Sigmoid colon (tissue), 6 donors: ENCODE measurements at regions not wholly inside any gene's neighbourhood (a gene's known extent, or its start where the extent isn't known, plus 50 kb on each side); places are given as distances from the start of the nearest gene placed in this dataset.

Source experiments
- DNase-seq: peaks from one replicate; pipeline ENCODE4 v3.0.0-alpha.2; 2019
- H3K27ac ChIP-seq, 4 donors: fragments of 200-600 bp; sonication (generic); one replicate each; pipeline ENCODE4 v1.5.1; 2016 to 2019; ENCODE audit warnings: mild to moderate bottlenecking in 1 of 4
- H3K27me3 ChIP-seq, 3 donors: fragments of 200-600 bp; sonication (generic); one replicate each; pipeline ENCODE4 v1.5.1; 2019; ENCODE audit warnings: mild to moderate bottlenecking in 1 of 3
- H3K36me3 ChIP-seq, 4 donors: fragments of 200-600 bp; sonication (generic); one replicate each; pipeline ENCODE4 v1.5.1; 2016 to 2019
- H3K4me1 ChIP-seq, 4 donors: fragments of 200-600 bp; sonication (generic); one replicate each; pipeline ENCODE4 v1.5.1; 2017 to 2019
- H3K4me3 ChIP-seq, 4 donors: fragments of 200-600 bp; sonication (generic); one replicate each; pipeline ENCODE4 v1.5.1; 2017 to 2019; ENCODE audit warnings: mild to moderate bottlenecking in 2 of 4, moderate library complexity in 1 of 4
- H3K9me3 ChIP-seq, 4 donors: fragments of 200-600 bp in 3 of 4; sonication (generic) in 3 of 4; one replicate each; pipeline versions ENCODE4 v1.5.1 to v1.6.1; 2013 to 2019
- EP300 ChIP-seq, 4 donors: sonication (generic); formaldehyde crosslinking; IDR thresholded peaks; one replicate each; pipeline ENCODE4 v1.6.1; 2017; ENCODE audit warnings: antibody characterized with exemption in 4 of 4
- POLR2A ChIP-seq, 2 donors: fragments of 450-650 bp; IDR thresholded peaks; one replicate each; pipeline ENCODE4 v1.6.1; 2016; ENCODE audit warnings: antibody characterized with exemption in 2 of 2, mild to moderate bottlenecking in 2 of 2, moderate library complexity in 2 of 2
- POLR2AphosphoS5 ChIP-seq, 4 donors: sonication (generic); formaldehyde crosslinking; IDR thresholded peaks; one replicate each; pipeline ENCODE4 v1.6.1; 2017; ENCODE audit warnings: antibody characterized with exemption in 4 of 4
- WGBS, 2 donors: extraction: QIAGEN DNeasy Blood & Tissue Kit; methylation state at CpG; one replicate each; pipeline ENCODE4 v1.1.7; 2013; 5-methylcytosine and 5-hydroxymethylcytosine counted together
- intact Hi-C: fragments of 100-400 bp; cut with DNase I; formaldehyde crosslinking; loops from one replicate; pipeline ENCODE4 v1.15.1; 2023
- TF ChIP-seq, protein P1 (sequence below), 4 experiments: fragments of 450-650 bp in 3 of 4; fragments of 200-600 bp in 1 of 4; IDR thresholded peaks; one replicate each; pipeline ENCODE4 v1.5.1; 2016 to 2019; ENCODE audit warnings: antibody characterized with exemption in 4 of 4, mild to moderate bottlenecking in 3 of 4, moderate library complexity in 2 of 4
- donor health status: healthy with polysubstance abuse.
- donor health status: healthy.

DNA sequence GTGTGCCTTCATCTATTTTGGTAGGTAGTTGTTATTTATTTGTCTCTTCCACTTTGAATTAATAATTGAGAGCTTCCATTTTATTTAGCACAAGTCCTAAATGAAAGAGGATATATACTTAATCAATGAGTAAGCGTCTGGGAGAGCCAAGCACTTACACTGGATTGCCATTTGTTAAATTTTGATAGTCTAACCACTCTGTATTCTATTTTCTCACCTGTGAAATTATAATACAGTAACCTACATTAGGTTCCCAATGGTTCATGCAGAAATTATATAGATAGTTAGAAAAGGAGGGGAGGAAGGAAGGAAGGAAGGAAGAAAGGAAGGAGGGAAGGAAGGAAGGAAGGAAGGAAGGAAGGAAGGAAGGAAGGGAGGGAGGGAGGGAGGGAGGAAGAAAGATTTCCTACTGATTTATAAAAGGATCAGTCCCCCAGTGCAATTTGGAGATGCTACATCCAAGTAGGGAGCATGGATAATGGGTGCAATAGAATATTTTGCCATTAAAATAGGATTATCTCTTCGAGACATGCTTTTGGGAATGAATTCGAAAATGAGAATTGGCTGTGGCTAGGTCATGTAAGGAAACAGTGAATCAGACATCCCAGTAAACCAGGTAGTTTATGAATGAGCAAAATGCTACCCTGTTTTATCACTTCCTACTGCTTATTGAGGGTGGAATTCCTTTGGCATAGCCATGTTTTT, 239.8 kb downstream of the PCDH7 start:
- Histone ChIP-seq H3K4me3 (no peak overlapping the region), H3K27ac (no peak overlapping the region), H3K36me3 (no peaks in the 10 kb centered on the region), H3K27me3 (no peaks in the 10 kb centered on the region), H3K4me1 (no peaks in the 10 kb centered on the region), H3K9me3 (no peaks in the 10 kb centered on the region)
- TF ChIP-seq POLR2A (IDR thresholded peaks at IDR 0.05) (no peak), EP300 (IDR thresholded peaks at IDR 0.05) (no peak), POLR2AphosphoS5 (IDR thresholded peaks at IDR 0.05) (no peak)
- TF ChIP-seq, protein P1, sequence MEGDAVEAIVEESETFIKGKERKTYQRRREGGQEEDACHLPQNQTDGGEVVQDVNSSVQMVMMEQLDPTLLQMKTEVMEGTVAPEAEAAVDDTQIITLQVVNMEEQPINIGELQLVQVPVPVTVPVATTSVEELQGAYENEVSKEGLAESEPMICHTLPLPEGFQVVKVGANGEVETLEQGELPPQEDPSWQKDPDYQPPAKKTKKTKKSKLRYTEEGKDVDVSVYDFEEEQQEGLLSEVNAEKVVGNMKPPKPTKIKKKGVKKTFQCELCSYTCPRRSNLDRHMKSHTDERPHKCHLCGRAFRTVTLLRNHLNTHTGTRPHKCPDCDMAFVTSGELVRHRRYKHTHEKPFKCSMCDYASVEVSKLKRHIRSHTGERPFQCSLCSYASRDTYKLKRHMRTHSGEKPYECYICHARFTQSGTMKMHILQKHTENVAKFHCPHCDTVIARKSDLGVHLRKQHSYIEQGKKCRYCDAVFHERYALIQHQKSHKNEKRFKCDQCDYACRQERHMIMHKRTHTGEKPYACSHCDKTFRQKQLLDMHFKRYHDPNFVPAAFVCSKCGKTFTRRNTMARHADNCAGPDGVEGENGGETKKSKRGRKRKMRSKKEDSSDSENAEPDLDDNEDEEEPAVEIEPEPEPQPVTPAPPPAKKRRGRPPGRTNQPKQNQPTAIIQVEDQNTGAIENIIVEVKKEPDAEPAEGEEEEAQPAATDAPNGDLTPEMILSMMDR (IDR thresholded peaks at IDR 0.05), result no peak
- intact Hi-C loops, result no loop called here
- WGBS, 2 donors, result 84 to 94% methylated on average over 3 of the region's 3 CpGs
- no peak for DNase-seq

DNA sequence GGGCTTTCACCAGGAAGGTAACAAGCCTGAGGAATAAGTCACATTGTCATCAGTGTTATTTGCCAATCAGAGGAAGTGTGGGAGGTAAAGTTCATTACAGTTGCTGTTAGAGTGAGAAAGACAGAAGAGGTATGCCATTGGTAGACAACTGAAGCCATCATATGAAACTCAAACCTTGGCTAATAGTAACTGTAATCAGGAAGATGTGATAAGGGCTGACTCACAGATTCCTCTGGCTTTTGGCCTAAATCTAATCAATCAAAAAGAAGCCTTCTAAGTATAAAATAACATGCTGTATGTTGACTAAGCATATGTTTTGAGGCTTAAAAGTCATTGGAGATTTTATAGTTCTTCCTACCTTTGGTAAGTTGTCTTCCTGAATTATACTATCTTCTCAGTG, 242.8 kb downstream of the PCDH7 start:
- intact Hi-C loops, result no loop called here
- no peaks in the 10 kb centered on the region for H3K36me3 ChIP-seq
- no peaks in the 10 kb centered on the region for H3K9me3 ChIP-seq
- TF ChIP-seq POLR2A (IDR thresholded peaks at IDR 0.05) (no peak), POLR2AphosphoS5 (IDR thresholded peaks at IDR 0.05) (no peak), EP300 (IDR thresholded peaks at IDR 0.05) (no peak)
- TF ChIP-seq, protein P1 (IDR thresholded peaks at IDR 0.05), result no peak
- no peaks in the 10 kb centered on the region for H3K27me3 ChIP-seq
- no peaks in the 10 kb centered on the region for H3K4me1 ChIP-seq
- no peak for DNase-seq
- H3K27ac ChIP-seq, result no peak overlapping the region
- H3K4me3 ChIP-seq, result no peak overlapping the region

DNA sequence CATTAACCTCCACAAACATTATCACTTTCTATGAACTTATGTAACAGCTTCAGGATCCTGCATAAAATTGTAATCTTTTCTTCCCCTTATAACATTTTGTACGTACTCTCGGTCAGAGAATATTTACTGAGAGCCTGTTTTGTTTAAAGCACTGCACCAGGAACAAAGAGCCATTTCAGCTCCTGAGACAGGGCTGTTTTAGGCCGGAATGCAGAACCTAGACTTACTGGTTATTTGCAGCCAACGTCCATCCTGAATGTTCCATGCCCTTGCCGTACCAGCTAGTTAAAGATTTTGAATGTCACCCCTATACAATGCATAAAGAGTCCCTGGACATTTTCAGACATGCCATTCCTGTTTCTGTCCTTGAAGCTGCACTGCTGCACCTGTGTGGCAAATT, 248.8 kb downstream of the PCDH7 start:
- Histone ChIP-seq H3K27ac (no peak overlapping the region), H3K4me3 (no peak overlapping the region), H3K36me3 (no peaks in the 10 kb centered on the region), H3K27me3 (no peaks in the 10 kb centered on the region), H3K9me3 (no peaks in the 10 kb centered on the region), H3K4me1 (peaks cover 0 to 9% (median 0%) of the 10 kb centered on the region in 4 donors)
- 14 to 53% methylated on average over 5 of the region's 5 CpGs for WGBS, 2 donors
- TF ChIP-seq POLR2A (IDR thresholded peaks at IDR 0.05) (no peak), POLR2AphosphoS5 (IDR thresholded peaks at IDR 0.05) (no peak), EP300 (IDR thresholded peaks at IDR 0.05) (no peak)
- TF ChIP-seq, protein P1 (IDR thresholded peaks at IDR 0.05), result no peak
- intact Hi-C loops, result no loop called here
- no peak for DNase-seq

DNA sequence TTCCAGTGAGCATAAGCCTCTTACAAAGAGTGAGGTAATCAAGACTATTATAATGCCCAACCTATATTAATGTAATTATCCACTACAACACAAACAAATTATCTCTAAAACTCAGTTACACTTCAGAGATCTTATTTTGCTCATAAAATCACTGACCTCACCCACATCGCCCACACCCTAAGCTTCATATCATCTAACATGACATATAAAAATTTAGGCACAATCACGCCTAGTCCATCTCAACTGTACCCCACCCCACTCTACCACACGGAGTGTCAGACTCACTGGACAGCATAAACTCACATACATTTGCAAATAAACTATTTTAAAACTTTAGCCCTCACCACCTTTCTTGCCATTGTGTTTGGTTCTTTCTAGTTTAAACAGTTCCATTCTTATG, 252.4 kb downstream of the PCDH7 start:
- H3K27ac ChIP-seq, result no peak overlapping the region
- H3K4me1 ChIP-seq, result peaks cover 0 to 9% (median 0%) of the 10 kb centered on the region in 4 donors
- WGBS, 2 donors, result 30 to 70% methylated on average over 3 of the region's 3 CpGs
- TF ChIP-seq POLR2A (IDR thresholded peaks at IDR 0.05), result no peak
- no peak for TF ChIP-seq EP300 (IDR thresholded peaks at IDR 0.05)
- no peak for TF ChIP-seq POLR2AphosphoS5 (IDR thresholded peaks at IDR 0.05)
- TF ChIP-seq, protein P1 (IDR thresholded peaks at IDR 0.05), result no peak
- intact Hi-C loops, result no loop called here
- H3K27me3 ChIP-seq, result no peaks in the 10 kb centered on the region
- no peak overlapping the region for H3K4me3 ChIP-seq
- H3K36me3 ChIP-seq, result no peaks in the 10 kb centered on the region
- no peaks in the 10 kb centered on the region for H3K9me3 ChIP-seq
- DNase-seq, result no peak

DNA sequence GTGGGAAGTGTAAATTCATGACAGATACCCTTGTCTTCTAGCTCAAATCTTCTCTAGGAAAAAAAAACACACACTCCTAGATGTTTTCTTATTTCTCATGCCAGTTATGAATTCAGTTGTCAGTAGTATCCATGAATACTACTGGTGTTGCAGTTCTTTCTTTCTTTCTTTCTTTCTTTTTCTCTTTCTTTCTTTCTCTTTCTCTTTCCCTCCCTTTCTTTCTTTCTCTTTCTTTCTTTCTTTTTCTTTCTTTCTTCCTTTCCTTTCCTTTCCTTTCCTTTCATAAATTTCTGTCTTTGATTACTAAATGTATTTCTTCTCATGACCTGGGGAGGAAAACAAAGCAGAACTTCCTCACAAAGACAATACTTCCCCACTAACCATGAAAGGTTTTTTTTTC, 253.8 kb downstream of the PCDH7 start:
- Histone ChIP-seq H3K27me3 (no peaks in the 10 kb centered on the region), H3K9me3 (no peaks in the 10 kb centered on the region), H3K4me1 (peaks cover 0 to 5% (median 0%) of the 10 kb centered on the region in 4 donors), H3K36me3 (no peaks in the 10 kb centered on the region), H3K4me3 (no peak overlapping the region), H3K27ac (no peak overlapping the region)
- intact Hi-C loops, result no loop called here
- TF ChIP-seq POLR2A (IDR thresholded peaks at IDR 0.05) (no peak), EP300 (IDR thresholded peaks at IDR 0.05) (no peak), POLR2AphosphoS5 (IDR thresholded peaks at IDR 0.05) (no peak)
- TF ChIP-seq, protein P1 (IDR thresholded peaks at IDR 0.05), result no peak
- DNase-seq, result no peak
